GM10847 (cell line): ENCODE measurements at regions not wholly inside any gene's neighbourhood (a gene's known extent, or its start where the extent isn't known, plus 50 kb on each side); places are given as distances from the start of the nearest gene placed in this dataset.

Source experiments
- POLR2A ChIP-seq: IDR thresholded peaks from 2 replicates; pipeline ENCODE4 v1.6.1; 2011; ENCODE audit not compliant: insufficient read length; ENCODE audit errors: extremely low read depth

DNA sequence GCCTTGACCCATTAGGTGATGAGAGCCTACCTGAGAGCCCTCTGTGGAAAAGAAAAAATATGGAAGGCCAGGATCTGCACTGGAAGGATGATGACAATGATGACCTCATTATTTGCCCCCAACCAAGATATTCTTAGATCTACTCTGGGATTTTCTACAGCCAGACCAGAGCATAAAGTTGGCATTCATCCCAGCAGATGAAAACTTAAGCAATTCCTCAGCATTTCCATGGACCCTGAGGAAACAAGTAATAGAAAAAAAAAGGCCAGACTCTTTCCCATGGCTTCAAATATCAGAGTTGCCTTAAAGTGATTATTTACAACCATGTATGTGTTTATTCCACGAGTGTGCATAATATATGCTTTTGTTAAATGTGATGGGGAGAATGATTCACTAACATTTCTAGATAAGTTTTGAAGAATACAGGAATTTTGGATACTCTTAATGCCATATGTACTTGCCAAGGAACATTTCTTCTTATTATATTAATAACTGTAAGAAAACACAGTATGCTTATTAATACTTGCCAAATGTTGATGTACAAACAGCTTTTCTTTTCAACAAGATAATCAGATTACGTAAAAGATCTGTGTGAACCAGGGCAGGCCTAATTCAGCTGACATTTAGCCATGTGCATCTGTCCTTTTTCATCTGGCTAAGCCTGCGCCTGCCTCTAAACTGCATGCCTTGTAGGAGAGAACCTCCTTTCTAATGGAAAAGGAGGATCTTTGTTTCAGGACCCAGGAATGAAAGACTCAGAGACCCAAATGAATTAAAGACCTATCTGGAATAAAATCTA lies 94.8 kb downstream of the ARRDC3 start:
- TF ChIP-seq POLR2A = no peak

DNA sequence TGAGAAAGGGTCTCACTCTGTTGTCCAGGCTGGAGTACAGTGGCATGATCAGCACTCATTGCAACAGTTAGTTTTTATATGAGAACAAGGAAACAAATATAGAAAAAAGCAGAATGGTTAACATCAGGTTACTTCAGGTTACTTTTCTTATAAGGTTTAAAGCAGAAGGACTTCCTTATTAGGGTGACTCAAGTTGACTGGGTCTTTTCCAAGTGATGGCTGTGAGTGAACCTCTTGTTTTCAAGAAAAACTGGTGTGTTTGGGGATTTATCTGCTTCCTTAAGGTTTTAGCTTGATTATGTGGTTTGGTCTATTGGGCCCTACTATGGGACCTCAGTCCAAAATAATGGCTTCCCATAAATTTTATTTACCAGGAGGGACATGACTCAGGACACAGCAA lies 99.2 kb downstream of the ARRDC3 start:
- TF ChIP-seq POLR2A = no peak

DNA sequence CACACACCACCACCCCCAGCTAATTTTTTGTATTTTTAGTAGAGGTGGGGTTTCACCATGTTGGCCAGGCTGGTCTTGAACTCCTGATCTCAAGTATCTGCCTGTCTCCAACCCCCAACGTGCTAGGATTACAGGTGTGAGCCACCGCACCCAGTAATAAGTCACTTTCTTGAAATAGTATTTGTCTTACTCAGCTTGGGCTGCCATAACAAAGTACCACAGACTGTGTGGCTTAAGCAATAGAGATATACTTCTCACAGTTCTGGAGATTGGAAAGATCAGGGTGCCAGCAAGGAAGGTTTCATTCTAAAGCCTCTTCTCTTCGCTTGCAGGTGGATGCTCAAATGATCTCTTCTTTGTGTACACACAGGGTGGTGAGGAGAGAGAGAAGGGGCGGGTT lies 99.8 kb downstream of the ARRDC3 start:
- no peak for TF ChIP-seq POLR2A

DNA sequence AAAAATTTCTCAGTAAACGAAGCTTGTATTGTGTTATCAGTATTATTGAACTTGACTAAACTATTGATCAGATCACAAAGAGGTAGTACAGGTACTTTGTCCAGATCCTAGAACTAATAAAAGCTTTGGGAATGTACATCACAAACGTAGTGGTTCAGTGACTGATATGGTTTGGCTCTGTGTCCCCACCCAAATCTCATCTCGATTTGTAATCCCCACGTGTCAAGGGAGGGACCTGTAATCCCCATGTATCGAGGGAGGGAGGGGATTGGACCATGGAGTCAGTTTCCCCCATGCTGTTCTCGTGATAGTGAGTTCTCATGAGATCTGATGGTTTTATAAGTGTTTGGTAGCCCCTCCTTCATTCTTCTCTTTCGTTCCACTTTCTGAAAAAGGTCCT lies 100.9 kb downstream of the ARRDC3 start:
- no peak for TF ChIP-seq POLR2A

- TF ChIP-seq POLR2A = no peak
These were observed 101.7 kb downstream of the ARRDC3 start for GRCh38 chr5:91281401-91281800.

DNA sequence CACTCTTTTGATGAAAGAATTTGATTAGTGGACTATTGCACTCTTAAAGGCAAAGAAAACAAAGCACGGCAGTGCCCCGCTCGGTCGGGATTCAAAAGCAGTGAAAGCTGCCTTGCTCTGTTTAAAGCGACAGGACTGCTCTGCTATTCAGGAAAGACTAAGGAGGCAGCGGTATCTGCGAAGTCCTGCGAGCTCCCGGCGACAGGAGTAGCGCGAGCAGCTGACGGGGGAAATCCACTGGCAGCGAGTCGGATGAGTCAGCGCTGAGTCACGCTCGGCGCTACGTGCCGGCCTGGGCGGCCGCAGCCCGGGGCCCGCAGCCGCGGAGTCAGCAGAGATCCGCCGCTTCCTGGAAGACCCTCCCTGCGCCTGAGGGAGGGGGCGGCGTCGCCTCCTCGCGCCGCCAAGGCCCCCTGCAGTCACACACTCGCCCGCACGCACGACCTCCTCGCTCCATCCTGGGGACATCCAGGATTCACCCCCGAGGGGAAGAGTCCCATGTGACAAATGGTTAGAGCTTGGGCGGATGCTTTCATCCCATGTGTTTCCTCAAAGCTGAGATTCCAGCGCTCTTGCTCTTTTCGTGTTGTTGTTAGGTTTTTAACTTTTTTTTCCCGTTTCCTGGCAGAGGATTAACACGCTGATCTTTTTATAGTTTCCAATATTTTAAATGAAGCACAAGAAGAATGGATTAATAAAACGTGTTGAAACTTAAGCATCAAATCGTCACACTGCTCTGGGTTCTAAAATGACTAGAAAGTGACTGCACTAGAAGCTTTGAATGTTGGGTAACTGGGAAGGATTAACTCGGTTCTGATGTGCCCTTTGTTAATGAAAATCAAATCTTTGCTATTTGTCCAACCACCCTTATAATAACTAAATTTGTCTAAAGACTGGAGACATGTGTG lies 102.5 kb downstream of the ARRDC3 start:
- TF ChIP-seq POLR2A = peak; percentile 28

DNA sequence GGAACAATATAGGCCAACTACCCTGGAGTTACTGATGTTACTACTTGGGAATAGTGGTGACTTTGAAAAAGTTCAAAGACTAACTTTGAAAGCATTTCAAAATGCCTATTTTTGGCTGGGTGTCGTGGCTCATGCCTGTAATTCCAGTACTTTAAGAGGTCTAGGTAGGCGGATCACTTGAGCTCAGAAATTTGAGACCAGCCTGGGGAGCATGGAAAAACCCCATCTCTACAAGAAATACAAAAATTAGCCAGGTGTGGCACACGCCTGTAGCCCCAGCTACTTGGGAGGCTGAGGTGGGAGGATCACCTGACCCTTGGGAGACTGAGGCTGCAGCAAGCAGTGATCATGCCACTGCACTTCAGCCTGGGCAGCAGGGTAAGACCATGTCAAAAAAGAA lies 105.3 kb downstream of the ARRDC3 start:
- TF ChIP-seq POLR2A = no peak

DNA sequence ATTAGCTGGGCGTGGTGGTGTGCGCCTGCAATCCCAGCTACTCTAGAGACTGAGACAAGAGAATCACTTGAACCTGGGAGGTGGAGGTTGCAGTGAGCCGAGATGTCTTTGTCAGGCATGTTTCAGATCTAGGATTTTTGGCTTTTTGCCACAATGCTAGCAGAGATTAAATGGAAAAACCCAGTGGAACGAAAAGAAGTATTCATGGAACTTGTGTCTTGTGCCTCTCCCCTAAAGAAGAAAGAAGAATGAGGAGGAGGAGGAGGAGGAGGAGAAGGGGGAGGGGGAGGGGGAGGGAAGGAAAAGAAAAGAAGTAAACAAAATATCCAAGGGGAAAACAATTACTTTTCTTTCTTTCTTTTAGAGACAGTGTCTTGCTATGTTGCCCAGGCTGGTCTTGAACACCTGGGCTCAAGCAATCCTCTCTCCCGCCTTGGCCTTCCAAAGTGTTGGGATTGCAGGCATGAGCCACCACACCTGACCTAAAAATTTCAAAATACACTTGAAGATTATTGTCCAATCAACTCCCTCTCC lies 106.0 kb downstream of the ARRDC3 start:
- no peak for TF ChIP-seq POLR2A

DNA sequence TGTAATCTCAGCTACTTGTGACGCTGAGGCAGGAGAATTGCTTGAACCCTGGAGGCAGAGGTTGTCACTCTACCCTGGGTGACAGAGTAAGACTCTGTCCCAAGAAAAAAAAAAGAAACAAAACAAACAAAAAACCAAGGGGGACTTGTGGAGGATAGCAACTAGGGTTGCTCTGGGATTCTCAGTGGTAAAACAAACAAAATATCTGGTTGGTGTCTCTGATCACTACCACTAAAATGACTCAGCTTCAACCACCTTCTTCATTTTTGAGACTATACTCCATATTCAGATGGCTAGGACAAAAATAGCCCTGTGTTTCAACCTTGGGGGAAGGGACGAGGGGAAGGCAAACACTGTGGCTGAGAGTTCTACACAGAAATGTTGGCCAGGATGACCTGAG lies 110.3 kb downstream of the ARRDC3 start:
- no peak for TF ChIP-seq POLR2A

DNA sequence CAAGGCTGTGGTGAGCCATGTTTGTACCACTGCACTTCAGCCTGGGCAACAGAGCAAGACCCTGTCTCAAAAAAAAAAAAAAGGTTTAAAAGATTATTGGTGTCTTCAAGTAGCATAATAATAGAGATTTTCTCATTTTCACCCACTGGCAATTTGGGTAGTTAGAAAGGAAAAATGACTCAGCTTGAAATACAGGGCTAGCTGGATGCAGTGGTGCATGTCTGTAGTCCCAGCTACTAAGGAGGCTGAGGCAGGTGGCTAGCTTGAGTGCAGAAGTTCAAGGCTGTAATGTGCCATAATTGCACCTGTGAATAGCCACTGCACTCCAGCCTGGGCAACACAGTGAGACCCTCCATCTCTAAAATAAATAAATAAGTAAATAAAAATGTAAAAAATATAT lies 111.1 kb downstream of the ARRDC3 start:
- TF ChIP-seq POLR2A = no peak

DNA sequence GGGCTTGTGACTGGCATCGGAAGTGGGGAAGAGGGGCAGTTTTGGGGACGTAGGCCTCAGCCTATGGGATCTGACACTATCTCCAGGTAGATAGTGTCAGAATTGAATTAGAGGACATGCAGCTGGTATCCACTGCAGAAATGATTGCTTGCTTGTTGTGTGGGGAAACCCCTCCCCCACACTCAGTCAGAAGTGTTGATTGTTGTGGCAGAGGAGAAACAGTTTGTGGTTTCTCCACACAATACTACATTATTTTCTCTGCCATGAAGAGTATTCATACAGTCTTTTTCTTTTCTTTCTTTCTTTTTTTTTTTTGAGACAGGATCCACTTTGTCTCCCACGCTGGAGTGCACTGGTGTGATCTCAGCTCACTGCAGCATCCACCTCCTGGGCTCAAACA lies 113.9 kb downstream of the ARRDC3 start:
- TF ChIP-seq POLR2A = no peak

GRCh38 chr5:91266184-91266705 lies 116.9 kb downstream of the ARRDC3 start:
- TF ChIP-seq POLR2A = no peak

DNA sequence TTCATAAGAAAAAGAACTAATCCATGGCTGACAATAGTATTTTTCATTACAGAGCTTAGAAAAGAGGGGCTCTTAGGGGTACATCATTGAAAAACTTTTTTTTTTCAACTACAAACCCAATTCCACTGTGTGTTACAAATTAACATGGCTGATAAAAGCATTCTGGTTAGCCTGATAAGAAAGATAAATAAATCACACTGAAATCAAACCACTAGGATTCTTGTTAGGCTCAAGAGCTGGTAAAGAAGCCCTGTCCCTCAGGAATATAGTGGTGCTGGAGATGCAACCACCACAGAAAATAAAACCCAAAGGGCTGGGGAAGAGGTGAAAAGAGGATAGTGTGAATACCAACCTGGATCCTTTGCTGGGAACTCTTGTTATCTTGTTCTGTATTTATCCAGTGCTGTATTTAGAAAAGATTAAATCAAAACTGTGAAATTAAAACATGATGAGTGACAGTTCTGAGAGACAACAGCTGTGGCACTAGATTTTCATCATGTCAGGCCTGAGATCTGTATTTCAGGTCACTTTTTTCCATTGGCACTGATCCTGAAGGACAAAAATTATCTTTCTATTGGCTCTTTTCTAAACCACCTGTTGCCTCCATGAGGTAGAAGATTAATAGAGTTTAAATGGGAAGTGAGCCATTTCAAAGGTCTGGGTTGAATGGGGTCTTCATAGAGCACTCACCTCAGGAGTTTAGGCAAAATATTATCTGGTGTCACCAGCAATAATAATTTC lies 118.6 kb downstream of the ARRDC3 start:
- no peak for TF ChIP-seq POLR2A

DNA sequence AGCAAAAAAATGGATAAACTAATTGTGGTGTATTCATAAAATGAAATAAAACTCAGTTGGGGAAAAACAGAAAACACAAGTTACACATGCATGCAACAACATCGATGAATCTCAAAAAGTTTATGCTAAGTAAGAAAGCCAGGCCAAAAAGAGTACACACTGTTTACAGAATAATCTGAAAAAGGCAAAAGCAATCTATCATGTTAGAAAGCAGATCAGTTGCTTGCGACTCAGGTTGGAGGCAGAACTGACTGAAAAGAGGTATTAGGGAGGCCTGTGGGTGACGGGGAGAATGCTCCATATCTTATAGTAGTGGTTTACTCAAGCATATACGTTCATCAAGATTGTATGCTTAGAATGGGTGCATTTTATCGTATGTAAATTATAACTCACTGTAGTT lies 119.2 kb downstream of the ARRDC3 start:
- no peak for TF ChIP-seq POLR2A

GRCh38 chr5:91257301-91257700 lies 125.8 kb downstream of the ARRDC3 start:
- no peak for TF ChIP-seq POLR2A
